MG63 (cell line): ENCODE measurements at regions not wholly inside any gene's neighbourhood (a gene's known extent, or its start where the extent isn't known, plus 50 kb on each side); places are given as distances from the start of the nearest gene placed in this dataset.
A peak's percentile ranks its signal among the peaks of the same experiment; 100 is the strongest.

Experiments used
- DNase-seq: peaks from one replicate; pipeline ENCODE4 v3.0.0-alpha.2; 2020
- H3K27me3 ChIP-seq: fragments of 250-450 bp; sonication (Bioruptor Pico); 2 replicates; pipeline ENCODE4 v1.5.1; 2020; ENCODE audit warnings: mild to moderate bottlenecking, moderate library complexity
- H3K36me3 ChIP-seq: fragments of 250-450 bp; sonication (Bioruptor Pico); 2 replicates; pipeline ENCODE4 v1.5.1; 2020; ENCODE audit warnings: mild to moderate bottlenecking, moderate library complexity
- H3K4me3 ChIP-seq: fragments of 250-450 bp; sonication (Bioruptor Pico); 2 replicates; pipeline ENCODE4 v1.5.1; 2020; ENCODE audit warnings: mild to moderate bottlenecking, moderate library complexity
- H3K9me3 ChIP-seq: fragments of 250-450 bp; sonication (Bioruptor Pico); 2 replicates; pipeline ENCODE4 v1.5.1; 2020; ENCODE audit warnings: mild to moderate bottlenecking, moderate library complexity

DNA sequence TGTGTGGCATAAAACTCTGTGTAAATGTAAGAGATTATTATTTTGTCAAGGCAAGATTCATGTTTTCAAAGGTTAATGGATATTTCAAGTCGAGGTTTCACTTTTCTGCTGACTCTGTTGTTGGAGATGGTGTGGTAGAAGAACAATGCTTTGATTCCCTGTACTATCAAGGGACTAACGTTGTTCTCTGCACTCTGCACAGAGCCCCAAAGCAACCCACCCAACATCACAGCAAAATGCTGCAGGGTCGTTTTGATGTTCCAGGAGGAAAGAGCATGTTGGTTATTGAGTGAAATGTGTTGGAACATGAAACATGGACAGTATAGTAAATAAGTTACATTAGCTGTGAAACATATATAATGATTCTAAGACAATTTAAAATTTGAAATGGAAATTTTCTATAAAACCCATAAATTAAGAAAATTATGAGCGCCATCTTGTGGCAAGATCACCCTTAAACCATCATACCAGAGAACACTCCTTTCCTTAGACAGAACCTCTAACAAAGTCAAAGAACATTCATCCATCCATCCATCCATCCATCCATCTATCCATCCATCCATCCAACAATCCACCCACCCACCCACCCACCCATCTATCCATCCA is 164.4 kb upstream of the ZBED5 start:
- Histone ChIP-seq H3K27me3 (no peaks in the 10 kb centered on the region), H3K9me3 (no peaks in the 10 kb centered on the region), H3K36me3 (no peaks in the 10 kb centered on the region), H3K4me3 (no peak overlapping the region)
- no peak for DNase-seq

DNA sequence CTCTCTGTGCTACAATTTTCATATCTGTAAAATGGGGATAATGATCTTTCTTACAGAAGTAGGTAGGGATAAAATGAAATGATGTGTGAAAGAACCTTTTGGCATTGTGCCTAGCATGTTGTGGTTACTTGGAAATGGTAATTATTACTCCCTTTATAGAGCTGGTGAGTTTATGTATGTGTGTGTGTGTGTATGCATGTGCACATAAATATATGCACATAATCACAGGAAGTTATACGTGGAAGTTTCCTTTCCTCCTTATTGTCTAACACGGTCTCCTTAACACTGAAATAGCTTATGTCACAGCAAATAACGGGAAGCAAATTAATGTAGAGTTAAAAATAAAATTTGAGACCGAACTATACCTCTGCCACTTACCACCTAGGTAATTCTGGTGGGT is 163.7 kb upstream of the ZBED5 start:
- Histone ChIP-seq H3K4me3 (no peak overlapping the region), H3K27me3 (no peaks in the 10 kb centered on the region), H3K9me3 (no peaks in the 10 kb centered on the region), H3K36me3 (no peaks in the 10 kb centered on the region)
- DNase-seq: no peak

DNA sequence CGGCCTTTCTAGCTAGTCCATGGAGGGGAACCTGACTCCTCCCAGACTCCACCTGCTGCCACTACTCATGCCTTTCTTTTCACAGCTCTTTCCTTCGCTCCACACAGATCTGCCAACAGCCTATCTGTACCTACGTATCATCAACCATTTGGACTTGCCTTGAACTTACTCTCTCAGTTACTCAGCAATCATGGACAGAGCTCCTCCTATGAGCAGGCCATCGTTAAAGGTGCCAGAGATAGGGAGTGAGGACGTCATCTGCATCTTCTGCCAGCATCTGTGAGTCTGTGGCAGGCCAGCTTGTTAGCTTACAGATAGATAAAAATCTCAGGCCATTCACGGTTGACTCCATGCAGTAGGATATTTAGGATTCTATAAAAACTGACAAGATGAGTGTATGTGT is 162.9 kb upstream of the ZBED5 start:
- H3K27me3 ChIP-seq: no peaks in the 10 kb centered on the region
- DNase-seq: no peak
- no peaks in the 10 kb centered on the region for H3K9me3 ChIP-seq
- H3K36me3 ChIP-seq: no peaks in the 10 kb centered on the region
- H3K4me3 ChIP-seq: no peak overlapping the region

DNA sequence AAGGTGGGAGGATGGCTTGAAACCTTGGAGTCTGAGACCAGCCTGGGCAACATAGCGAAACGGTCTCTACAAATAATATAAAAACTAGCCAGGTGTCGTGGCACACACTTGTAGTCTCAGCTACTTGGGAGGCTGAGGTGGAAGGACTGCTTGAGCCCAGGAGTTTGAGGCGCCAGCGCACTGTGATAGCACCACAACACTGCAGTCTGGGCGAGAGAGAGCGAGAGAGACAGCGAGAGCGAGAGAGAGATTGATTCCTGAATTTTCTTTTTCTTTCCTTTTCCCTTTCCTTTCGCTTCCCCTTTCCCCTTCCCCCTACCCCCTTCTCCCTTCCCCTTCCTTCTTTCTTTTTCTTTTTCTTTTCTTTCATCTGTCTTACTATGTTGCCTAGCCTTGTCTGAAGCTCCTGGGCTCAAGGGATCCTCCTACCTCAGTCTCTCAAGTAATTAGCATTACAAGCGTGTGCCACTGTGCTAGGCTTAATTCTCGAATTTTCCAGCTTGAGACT is 162.4 kb upstream of the ZBED5 start:
- Histone ChIP-seq H3K36me3 (no peaks in the 10 kb centered on the region), H3K9me3 (no peaks in the 10 kb centered on the region), H3K27me3 (no peaks in the 10 kb centered on the region), H3K4me3 (no peak overlapping the region)
- no peak for DNase-seq

DNA sequence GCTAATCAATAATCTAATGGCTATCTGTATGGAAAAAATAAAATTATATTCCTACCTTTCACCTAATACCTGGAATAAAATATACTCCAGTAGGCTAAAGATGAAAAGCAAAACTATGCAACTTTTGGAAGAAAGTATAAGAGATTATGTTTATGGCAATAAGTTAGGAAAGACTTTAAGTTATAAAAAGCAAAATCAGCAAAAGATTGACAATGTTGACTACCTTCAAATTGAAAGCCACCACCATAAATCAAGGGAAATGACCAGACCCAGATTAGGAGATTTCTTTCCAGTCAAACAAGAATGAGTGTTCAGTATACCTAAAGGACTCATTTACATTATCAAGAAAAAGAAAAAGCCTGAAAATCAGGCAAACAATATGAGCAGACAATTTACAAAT is 159.1 kb upstream of the ZBED5 start:
- Histone ChIP-seq H3K36me3 (no peaks in the 10 kb centered on the region), H3K27me3 (no peaks in the 10 kb centered on the region), H3K4me3 (no peak overlapping the region), H3K9me3 (no peaks in the 10 kb centered on the region)
- DNase-seq: no peak

DNA sequence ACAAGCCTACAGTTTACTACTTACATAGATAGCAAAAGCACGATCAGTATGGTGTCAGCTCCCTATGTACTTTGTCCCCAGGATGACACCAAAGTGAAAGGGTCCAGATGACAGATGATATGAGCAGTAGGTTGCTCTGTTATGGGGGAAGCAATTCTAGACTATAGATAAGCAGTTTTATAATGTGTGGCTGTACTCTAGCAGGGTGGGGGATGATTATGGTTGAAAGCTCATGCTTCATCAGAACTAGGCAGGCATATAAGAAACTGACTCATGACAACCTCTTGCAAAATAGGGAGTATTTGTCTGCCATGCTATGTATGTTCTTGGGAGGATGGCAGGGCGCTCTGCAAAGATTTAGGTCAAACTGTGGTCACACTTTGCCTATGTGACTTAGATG is 158.2 kb upstream of the ZBED5 start:
- Histone ChIP-seq H3K36me3 (no peaks in the 10 kb centered on the region), H3K9me3 (no peaks in the 10 kb centered on the region), H3K4me3 (no peak overlapping the region), H3K27me3 (no peaks in the 10 kb centered on the region)
- no peak for DNase-seq

DNA sequence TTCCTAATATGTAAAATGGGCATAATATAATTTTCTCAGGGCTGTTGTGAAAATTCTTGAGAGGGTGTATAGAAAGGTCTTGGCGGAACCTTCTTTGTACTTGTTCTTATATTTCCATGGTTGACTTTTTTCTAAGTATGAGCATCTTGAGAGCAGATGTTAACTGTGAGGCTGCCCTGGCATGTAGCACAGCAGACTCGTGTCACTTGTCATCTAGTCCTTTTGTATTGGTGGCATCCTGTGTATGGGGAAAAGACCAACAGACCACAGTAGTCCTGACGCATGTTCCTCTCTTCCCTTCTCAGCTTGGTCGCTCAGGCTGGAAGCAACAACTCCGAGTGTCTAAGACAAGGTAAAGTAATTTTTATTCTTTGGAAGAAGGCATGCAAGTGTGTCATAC is 153.8 kb upstream of the ZBED5 start:
- Histone ChIP-seq H3K4me3 (no peak overlapping the region), H3K9me3 (no peaks in the 10 kb centered on the region; the same call in 1 of the 2 replicates), H3K36me3 (no peaks in the 10 kb centered on the region), H3K27me3 (no peaks in the 10 kb centered on the region)
- DNase-seq: no peak

DNA sequence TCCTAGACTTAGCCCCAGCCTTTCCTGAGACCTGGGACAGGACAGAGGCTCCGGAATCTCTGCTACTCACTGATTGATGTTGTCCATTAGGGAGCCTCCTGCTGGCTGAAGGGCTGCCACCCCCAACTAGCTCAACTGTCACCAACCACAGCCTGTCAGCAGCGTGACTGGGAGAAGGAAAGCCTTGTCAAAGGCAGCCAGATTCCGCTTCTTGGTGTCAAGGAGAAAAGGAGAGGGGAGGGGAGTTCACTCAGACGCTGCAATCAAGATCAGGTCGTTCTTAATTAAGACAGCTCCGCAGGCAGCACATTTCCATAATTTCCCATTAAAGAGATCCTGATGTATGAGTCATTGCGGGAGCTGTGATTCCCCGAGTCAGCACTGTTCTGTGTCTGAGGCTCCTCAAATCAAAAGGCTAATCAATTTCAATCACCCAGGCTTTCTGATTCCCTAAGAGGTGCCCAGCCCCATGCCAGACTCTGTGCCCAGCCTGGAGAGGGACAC is 152.8 kb upstream of the ZBED5 start:
- H3K36me3 ChIP-seq: no peaks in the 10 kb centered on the region
- H3K27me3 ChIP-seq: no peaks in the 10 kb centered on the region
- DNase-seq: peak; percentile 7
- H3K9me3 ChIP-seq: no peaks in the 10 kb centered on the region; the same call in 1 of the 2 replicates
- no peak overlapping the region for H3K4me3 ChIP-seq

DNA sequence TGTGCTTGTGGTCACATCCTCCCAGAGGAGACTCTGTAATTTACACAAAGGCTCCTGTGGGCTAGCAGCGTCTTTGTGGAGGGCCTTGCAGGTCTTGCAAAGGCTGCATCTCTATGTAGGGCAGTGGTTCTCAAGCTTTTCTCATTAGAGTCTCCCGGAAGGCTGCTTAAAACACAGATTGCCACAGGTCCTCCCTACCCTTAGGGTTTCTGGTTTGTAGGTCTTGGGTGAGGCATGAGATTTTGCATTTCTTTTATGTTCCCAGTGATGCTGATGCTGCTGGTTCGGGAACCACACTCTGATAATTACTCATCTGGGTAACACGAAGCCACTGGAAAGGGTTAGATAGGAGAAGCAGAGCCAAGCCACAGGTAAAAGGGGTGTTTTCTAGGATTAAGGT is 151.3 kb upstream of the ZBED5 start:
- no peaks in the 10 kb centered on the region; the same call in 1 of the 2 replicates for H3K9me3 ChIP-seq
- DNase-seq: no peak
- no peak overlapping the region for H3K4me3 ChIP-seq
- no peaks in the 10 kb centered on the region for H3K36me3 ChIP-seq
- no peaks in the 10 kb centered on the region for H3K27me3 ChIP-seq

DNA sequence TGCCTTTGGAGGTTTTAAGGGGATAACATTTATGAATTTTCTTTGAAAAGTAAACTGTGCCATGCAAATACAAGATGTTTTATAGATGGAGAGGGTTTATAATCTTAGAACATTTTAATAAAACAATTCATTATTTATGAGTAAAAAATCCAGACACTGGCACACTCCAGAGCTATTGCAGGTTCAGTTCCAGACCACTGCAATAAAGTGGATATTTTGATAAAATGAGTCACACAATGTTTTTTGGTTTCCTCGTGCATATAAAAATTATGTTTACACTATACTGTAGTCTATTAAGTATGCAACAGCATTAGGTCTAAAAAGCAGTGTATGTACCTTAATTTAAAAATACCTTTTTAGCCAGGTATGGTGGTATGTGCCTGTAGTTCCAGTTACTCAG is 146.2 kb upstream of the ZBED5 start:
- H3K9me3 ChIP-seq: no peaks in the 10 kb centered on the region; the same call in 1 of the 2 replicates
- H3K4me3 ChIP-seq: no peak overlapping the region
- H3K36me3 ChIP-seq: no peaks in the 10 kb centered on the region
- no peaks in the 10 kb centered on the region for H3K27me3 ChIP-seq
- no peak for DNase-seq

DNA sequence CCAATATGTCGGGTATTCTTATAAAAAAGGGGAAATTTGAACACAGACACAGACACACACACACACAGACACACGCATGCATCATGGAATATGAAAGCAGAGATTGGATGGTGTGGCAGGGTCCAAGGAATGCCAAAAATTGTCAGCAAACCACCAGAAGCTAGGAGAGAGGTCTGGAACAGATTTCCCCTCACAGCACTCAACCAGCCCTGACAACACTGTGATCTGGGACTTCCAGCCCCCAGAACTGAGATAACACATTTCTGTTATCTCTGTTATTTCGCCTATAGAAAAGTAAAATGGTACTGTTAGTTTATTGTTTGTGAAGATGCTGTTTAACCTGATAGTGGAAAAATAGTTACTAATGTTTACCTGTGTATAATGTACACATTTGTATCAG is 145.4 kb upstream of the ZBED5 start:
- Histone ChIP-seq H3K9me3 (no peaks in the 10 kb centered on the region; the same call in 1 of the 2 replicates), H3K27me3 (no peaks in the 10 kb centered on the region), H3K4me3 (no peak overlapping the region), H3K36me3 (no peaks in the 10 kb centered on the region)
- no peak for DNase-seq

DNA sequence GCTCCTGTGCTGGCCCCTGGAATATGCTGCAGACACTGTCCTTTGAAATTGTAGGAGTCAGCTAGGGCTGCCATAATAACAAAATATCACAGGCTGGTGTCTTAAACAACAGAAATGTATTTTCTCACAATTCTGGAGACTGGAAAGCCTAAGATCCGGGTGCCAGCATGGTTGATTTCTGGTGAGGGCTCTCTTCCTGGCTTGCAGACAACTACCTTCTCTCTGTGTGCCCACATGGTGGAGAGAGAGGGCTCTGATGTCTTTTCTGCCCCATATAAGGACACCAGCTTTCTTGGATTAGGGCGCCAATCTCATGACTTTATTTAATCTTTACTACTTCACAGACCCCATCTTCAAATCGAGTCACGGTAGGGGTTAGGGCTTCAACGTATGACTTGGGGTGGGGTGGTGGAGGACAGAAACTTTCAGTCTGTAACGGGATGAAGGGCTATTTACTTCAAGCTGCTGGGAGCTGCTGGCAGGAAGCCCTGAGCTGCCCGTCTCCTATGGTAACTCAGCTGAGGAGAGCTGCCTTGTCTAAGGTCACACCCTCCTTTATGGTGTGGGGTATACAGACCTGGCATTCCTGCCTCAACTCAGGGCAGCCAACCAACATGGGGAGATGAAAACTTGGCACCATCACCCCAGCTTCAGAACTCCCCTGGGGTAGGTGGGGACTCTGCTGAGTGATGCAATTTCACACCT is 142.9 kb upstream of the ZBED5 start:
- Histone ChIP-seq H3K9me3 (no peaks in the 10 kb centered on the region; the same call in 1 of the 2 replicates), H3K4me3 (no peak overlapping the region), H3K27me3 (no peaks in the 10 kb centered on the region), H3K36me3 (no peaks in the 10 kb centered on the region)
- no peak for DNase-seq

DNA sequence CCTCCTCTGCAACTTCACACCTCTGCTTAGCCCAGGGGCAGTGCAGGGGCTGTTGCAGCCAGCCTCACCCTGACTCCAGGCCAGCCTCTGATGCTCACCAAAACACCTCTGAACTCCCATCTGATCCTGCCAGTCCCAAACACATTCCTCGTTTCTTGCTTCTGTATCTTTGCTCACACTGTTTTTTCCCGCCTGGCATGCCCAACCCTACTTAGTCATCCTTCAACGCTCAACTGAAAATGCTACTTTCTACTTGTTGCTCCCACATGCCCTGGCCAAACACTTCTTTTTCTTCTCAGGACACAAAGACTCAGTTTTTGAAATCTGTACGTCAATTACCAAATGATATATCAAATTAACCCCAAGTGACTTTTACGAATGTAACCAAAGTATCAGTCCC is 140.8 kb upstream of the ZBED5 start:
- Histone ChIP-seq H3K36me3 (no peaks in the 10 kb centered on the region), H3K9me3 (no peaks in the 10 kb centered on the region; the same call in 1 of the 2 replicates), H3K27me3 (no peaks in the 10 kb centered on the region), H3K4me3 (no peak overlapping the region)
- DNase-seq: no peak

DNA sequence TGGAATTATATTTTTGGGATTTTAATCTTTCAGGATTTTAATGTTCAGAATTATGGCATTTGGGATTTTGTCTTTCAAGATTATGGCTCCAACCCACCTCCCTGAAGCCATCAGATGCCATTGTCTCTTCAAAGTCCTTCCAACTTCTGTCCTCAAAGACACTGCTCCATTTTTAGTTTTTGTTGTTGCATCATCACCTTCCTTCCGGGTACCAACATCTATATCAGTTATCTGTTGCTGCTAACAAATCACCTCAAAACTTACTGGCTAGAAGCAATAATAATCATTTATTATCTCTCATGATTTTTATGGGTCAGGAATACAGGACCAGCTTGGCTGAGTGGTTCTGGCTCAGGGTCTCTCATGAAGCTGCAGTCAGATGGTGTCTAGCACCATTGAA is 138.8 kb upstream of the ZBED5 start:
- no peak overlapping the region for H3K4me3 ChIP-seq
- no peak for DNase-seq
- no peaks in the 10 kb centered on the region for H3K36me3 ChIP-seq
- no peaks in the 10 kb centered on the region for H3K27me3 ChIP-seq
- H3K9me3 ChIP-seq: no peaks in the 10 kb centered on the region; the same call in 1 of the 2 replicates

DNA sequence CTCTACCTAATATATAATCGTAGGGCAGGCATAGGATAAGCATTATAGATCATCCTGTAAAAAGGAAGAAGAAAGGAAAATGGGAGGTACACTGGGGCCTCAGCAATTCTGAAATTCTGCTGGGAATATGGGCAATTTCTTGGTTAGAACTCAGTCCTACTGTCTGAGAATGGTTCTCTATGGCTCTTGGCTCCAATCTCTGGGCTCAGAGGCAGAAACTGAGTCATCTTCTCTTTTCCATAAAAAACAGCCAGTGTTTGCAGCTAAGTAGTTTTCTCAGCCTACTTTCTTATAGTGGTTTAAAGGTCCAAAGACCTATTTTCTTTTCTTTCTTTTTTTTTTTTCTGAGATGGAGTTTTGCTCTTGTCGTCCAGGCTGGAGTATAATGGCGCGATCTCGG is 135.8 kb upstream of the ZBED5 start:
- DNase-seq: no peak
- no peaks in the 10 kb centered on the region for H3K27me3 ChIP-seq
- H3K36me3 ChIP-seq: no peaks in the 10 kb centered on the region
- H3K4me3 ChIP-seq: no peak overlapping the region
- H3K9me3 ChIP-seq: no peaks in the 10 kb centered on the region; the same call in 1 of the 2 replicates

DNA sequence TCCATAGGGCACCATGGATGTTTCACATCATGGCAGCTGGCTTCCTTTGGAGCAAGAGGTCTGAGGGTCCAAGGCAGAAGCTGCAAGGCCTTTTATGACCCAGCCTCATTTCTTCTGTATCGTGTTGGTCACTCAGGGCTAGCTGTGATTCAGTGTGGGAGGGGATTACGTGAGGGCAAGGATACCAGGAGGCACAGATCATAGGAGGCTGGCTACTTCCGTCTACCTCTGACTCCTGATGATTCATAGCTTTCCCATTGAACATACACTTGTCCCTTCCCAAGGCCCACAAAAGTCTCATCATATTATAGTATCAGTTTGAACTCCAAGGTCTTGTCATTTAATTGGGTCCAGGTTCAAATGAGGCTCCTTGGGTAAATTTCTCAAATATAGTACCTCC is 135.3 kb upstream of the ZBED5 start:
- DNase-seq: peak; percentile 17
- Histone ChIP-seq H3K4me3 (no peak overlapping the region), H3K27me3 (no peaks in the 10 kb centered on the region), H3K36me3 (no peaks in the 10 kb centered on the region), H3K9me3 (no peaks in the 10 kb centered on the region; the same call in 1 of the 2 replicates)

DNA sequence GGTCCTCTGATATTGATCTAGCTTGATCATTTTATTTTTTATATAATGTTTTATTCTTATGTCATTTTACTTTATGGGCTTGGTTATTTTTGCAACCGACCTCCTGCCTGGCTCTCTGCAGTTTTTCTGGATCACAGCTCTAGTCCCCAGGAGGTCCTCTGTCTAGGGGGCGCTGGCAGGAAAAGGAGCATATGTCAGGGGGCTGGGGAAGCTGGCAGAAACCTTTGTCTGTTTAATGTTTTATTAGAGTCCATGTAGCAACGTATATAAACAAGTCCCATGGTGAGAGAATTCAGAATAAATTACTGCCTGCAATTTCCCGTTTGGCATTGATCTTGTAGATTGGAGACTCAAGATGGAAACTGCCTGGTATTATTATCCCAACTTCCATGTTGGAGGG is 133.5 kb upstream of the ZBED5 start:
- Histone ChIP-seq H3K9me3 (no peaks in the 10 kb centered on the region; the same call in 1 of the 2 replicates), H3K36me3 (no peaks in the 10 kb centered on the region), H3K4me3 (no peak overlapping the region), H3K27me3 (no peaks in the 10 kb centered on the region)
- DNase-seq: no peak
